ENCODE measurements at regions not wholly inside any gene's neighbourhood (a gene's known extent, or its start where the extent isn't known, plus 50 kb on each side); places are given as distances from the start of the nearest gene placed in this dataset.
"Not testable (repeated sequence)": the region's sequence is repeated elsewhere in the genome, so short reads cannot be mapped to it uniquely, and the experiment has no call there.

DNA sequence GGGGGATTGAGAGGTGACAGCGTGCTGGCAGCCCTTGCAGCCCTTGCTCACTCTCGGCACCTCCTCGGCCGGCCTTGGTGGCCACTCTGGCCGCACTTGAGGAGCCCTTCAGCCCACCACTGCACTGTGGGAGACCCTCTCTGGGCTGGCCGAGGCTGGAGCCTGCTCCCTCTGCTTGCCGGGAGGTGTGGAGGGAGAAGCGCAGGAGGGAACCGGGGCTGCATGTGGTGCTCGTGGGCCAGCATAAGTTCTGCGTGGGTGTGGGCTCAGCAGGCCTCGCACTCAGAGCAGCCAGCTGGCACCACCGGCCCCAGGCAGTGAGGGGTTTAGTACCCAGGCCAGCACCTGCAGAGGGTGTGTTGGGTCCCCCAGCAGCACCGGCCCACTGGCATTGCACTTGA is 912.2 kb upstream of the ADGRB3 start:
- no peak for DNase-seq

GRCh38 chr6:67717281-67717680 is 917.8 kb upstream of the ADGRB3 start:
- no peak for DNase-seq

DNA sequence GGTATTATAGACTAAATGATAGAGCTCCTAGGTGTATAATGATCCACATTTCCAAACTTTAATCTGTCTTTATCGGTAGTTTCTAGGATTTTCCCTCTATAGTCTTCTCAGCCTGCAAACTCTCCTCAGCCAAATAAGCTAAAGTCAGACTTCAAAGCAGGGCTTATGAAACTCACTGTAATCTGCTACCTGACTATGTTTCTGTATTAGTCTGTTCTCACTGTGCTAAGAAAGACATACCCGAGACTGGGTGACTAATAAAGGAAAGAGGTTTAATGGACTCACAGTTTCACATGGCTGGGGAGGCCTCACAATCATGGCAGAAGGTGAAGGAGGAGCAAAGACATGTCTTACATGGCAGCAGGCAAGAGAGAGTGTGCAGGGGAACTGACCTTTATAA is 928.7 kb upstream of the ADGRB3 start:
- no peak for DNase-seq

GRCh38 chr6:67698534-67698933 is 936.5 kb upstream of the ADGRB3 start:
- no peak for DNase-seq

DNA sequence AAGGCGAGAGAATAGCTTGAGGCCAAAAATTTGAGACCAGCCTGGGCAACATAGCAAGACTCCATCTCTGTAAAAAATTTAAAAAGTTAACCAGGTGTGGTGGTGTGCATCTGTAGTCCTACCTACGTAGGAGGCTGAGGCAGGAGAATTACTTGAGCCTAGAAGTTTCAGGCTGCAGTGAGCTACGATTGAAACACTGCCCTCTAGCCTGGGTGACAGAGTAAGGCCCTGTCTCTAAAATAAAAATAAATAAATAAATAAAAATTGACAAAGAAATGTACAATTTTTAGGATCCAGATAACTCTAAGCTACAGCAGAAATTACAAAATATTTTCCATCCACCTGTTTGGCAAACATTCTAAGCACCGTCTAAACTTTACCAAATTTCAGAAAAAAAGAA is 941.0 kb upstream of the ADGRB3 start:
- DNase-seq, result no peak

- no peak for DNase-seq
Observed at GRCh38 chr6:67689329-67689728, 945.8 kb upstream of the ADGRB3 start.

- DNase-seq, result no peak
Observed at GRCh38 chr6:67687396-67687795, 947.7 kb upstream of the ADGRB3 start.

- not testable (repeated sequence) for DNase-seq
Observed at GRCh38 chr6:67686225-67686624, 948.9 kb upstream of the ADGRB3 start.

GRCh38 chr6:67683960-67684359 is 951.1 kb upstream of the ADGRB3 start:
- DNase-seq, result no peak

DNA sequence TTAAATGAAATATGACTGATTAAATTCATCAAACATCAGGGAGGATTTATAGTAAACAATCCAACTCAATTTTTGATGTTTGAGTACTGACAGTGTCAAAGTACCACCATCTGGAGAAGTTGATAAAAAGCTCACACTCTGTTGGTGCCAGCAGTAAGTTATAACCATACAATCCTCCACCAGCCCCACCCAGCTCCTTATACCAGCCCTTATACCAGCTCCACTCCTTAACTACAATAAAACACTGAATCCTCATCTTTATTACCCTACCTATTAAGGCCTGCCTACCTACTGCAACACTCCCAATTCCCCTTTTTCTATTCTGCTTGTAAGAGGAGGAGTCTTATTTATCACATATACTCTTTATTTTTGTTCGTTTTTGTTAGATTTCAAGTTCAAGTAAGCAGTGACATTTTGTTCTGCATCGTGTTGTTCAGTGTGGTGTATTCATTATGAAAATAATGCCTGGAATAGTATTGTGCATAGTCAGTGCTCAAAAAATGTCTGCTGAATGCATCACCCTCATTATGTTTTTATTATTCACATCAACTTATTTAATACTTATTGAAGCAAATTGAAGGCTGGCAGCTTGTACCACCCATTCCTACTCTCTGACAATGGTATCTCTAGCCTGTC is 954.7 kb upstream of the ADGRB3 start:
- DNase-seq, result no peak

GRCh38 chr6:67679566-67680296 is 955.4 kb upstream of the ADGRB3 start:
- DNase-seq, result no peak

- no peak for DNase-seq
Observed at GRCh38 chr6:67676892-67677291, 958.2 kb upstream of the ADGRB3 start.

- no peak for DNase-seq
Observed at GRCh38 chr6:67667637-67668422, 967.3 kb upstream of the ADGRB3 start.

- no peak for DNase-seq
Observed at GRCh38 chr6:67666177-67666964, 968.7 kb upstream of the ADGRB3 start.

GRCh38 chr6:67664942-67665341 is 970.1 kb upstream of the ADGRB3 start:
- no peak for DNase-seq

GRCh38 chr6:67663105-67663895 is 971.8 kb upstream of the ADGRB3 start:
- DNase-seq, result no peak

DNA sequence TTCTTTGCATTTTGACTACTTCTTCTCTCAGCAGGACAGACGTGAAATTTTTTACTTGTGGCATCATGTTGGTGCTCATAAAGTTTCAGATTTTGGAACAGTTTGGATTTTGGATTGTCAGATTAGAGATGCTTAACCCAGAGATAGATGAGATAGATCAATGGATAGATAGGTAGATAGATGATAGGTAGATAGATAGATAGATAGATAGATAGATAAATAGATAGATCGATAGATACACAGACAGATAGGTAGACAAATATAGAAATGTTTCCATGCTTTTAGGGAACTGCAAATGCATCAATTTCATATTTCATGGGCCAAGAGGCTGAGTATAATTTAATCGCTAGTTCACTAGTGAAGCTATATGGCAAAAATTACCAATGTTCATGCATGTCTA is 981.5 kb upstream of the ADGRB3 start:
- no peak for DNase-seq

DNA sequence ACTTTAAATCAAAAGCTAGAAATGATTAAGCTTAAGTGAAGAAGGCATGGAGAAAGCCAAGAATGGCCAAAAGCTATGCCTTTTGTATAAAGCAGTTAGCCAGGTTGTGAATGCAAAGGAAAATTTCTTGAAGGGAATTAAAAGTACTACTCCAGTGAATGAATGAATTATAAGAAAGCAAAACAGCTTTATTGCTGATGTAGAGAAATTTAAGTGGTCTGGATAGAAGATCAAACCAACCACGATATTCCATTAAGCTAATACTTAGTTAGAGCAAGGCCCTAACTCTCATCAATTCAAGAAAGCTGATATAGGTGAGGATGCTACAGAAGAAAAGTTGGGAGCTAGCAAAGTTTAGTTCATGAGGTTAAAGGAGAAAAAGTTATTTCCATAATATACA is 988.5 kb upstream of the ADGRB3 start:
- no peak for DNase-seq

DNA sequence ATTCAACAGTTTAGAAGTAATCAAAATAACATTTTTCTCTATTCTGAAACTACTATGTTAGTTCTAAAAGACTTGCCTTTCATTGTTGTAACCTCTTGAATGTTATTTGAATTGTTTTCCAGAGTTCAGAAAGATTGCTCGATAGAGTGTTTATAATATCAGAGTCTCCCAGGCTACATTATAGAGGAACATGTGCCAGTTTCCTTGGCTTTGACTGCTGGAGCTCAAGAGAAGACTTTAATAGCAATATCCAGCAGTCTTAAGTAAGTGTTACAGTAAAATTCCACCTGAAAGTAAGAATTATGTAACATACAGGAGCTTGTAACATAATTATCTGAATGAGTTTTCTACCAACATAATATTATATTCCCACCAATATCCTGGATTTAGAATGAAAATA is 991.8 kb upstream of the ADGRB3 start:
- DNase-seq, result no peak

GRCh38 chr6:67642582-67642981 is 992.5 kb upstream of the ADGRB3 start:
- no peak for DNase-seq

DNA sequence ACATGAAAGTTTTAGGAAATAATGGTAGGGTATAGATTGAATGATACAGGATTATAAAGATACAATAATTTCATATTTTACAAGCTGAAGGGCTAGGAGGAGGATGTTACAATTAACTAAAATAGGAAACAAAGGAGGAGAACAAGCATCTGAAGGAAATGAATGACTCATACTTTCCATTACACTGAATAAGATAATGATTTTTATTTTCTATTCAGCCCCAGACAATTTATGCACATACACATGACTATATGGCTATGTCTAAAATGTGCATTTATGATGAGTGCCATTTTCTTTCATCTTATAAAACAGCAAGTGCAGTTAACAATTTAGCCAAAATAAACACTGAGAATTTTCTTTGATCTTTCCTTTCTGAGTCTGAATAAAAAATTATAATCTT is 994.6 kb upstream of the ADGRB3 start:
- no peak for DNase-seq

- DNase-seq, result no peak
Observed at GRCh38 chr6:67639161-67639560, 995.9 kb upstream of the ADGRB3 start.

Data from activated T-cell treated with anti-CD3 and anti-CD28 coated beads, Interleukin-2, amount 50 U/mL, for 1 hour (primary cell).